HCT116 (cell line): ENCODE measurements at regions not wholly inside any gene's neighbourhood (a gene's known extent, or its start where the extent isn't known, plus 50 kb on each side); places are given as distances from the start of the nearest gene placed in this dataset.

Source experiments
- ATAC-seq: fragments of 200-7000 bp; cut with Tn5 transposase; 2 replicates; pipeline ENCODE4 v1.9.1; 2020; ENCODE audit warnings: mild to moderate bottlenecking, moderate library complexity
- BruUV-seq: library from RNA; stranded (reverse); fragments of 400-500 nt; replicated peaks from 2 replicates; lab custom pipeline; 2021; lab: Mats Ljungman, UMichigan
- CTCF ChIA-PET: fragments of 300-600 bp; sonication (Branson Sonifier 250); formaldehyde crosslinking; loops from one replicate; lab custom pipeline; 2021; ENCODE audit warnings: antibody characterized with exemption; lab: Charles Lee
- POLR2A ChIA-PET: fragments of 300-600, 350-600 bp; sonication (Branson Sonifier 250); formaldehyde crosslinking; loops from one replicate; lab custom pipeline; 2021; ENCODE audit warnings: antibody characterized with exemption; lab: Charles Lee
- RAD21 ChIA-PET, 2 experiments: fragments of 300-600 bp; sonication (Branson Sonifier 250); formaldehyde crosslinking; loops; one replicate each; lab custom pipeline; 2023; ENCODE audit warnings: low total read pairs in 2 of 2; ENCODE audit not compliant: uncharacterized antibody in 2 of 2, unreplicated experiment in 2 of 2, low non-redundant PET in 1 of 2; lab: Charles Lee
- DNase-seq: peaks from one replicate; pipeline ENCODE4 v3.0.0-alpha.2; 2010; ENCODE audit warnings: low read depth, low spot score
- H2AFZ ChIP-seq: fragments of 200-600 bp; shearing (Covaris generic), sonication (generic); 2 replicates; pipeline ENCODE4 v1.6.1; 2017; ENCODE audit warnings: low read depth, mixed run types, mixed read lengths, antibody characterized with exemption, low read length; ENCODE audit not compliant: poor library complexity, severe bottlenecking
- H3K27ac ChIP-seq: 2 replicates; pipeline ENCODE4 v1.5.1; 2012; ENCODE audit warnings: low read depth, low read length
- H3K27me3 ChIP-seq: fragments of 200-600 bp; sonication (generic); 2 replicates; pipeline ENCODE4 v1.6.1; 2016; ENCODE audit warnings: mixed run types, low read length, mixed read lengths; ENCODE audit not compliant: insufficient read depth
- H3K36me3 ChIP-seq, 2 experiments: fragments of 200-500 bp in 1 of 2; fragments of 200-600 bp in 1 of 2; sonication (Bioruptor generic) in 1 of 2; sonication (generic) in 1 of 2; 2 replicates each; pipeline versions ENCODE4 v1.5.1 to v1.6.1; 2014 to 2016; ENCODE audit warnings: low read length in 2 of 2, inconsistent platforms in 1 of 2, mixed read lengths in 1 of 2, mixed run types in 1 of 2; ENCODE audit not compliant: insufficient read depth in 2 of 2, control insufficient read depth in 1 of 2
- H3K4me1 ChIP-seq, 2 experiments: fragments of 200-600 bp in 1 of 2; sonication (generic) in 1 of 2; 2 replicates each; pipeline versions ENCODE4 v1.5.1 to v1.6.1; 2012 to 2017; ENCODE audit warnings: low read length in 2 of 2, inconsistent platforms in 1 of 2, mild to moderate bottlenecking in 1 of 2, mixed read lengths in 1 of 2, mixed run types in 1 of 2, moderate library complexity in 1 of 2; ENCODE audit not compliant: insufficient read depth in 2 of 2, control insufficient read depth in 1 of 2
- H3K4me2 ChIP-seq: fragments of 200-600 bp; sonication (generic); 2 replicates; pipeline ENCODE4 v1.6.1; 2017; ENCODE audit warnings: mixed run types, low read length, mixed read lengths
- H3K4me3 ChIP-seq, 2 experiments: fragments of 200-600 bp in 1 of 2; sonication (generic) in 1 of 2; replicated peaks in 1 of 2; 2 replicates each; pipeline ENCODE4 v1.5.1; 2011 to 2016; ENCODE audit warnings: low read length in 2 of 2, control low read depth in 1 of 2, low read depth in 1 of 2, mild to moderate bottlenecking in 1 of 2, mixed read lengths in 1 of 2, mixed run types in 1 of 2
- H3K79me2 ChIP-seq: fragments of 200-600 bp; sonication (generic); 2 replicates; pipeline ENCODE4 v1.6.1; 2017; ENCODE audit warnings: mild to moderate bottlenecking, mixed run types, low read length, moderate library complexity, mixed read lengths; ENCODE audit not compliant: insufficient read depth
- H3K9ac ChIP-seq: fragments of 200-600 bp; sonication (generic); 2 replicates; pipeline ENCODE4 v1.6.1; 2016; ENCODE audit warnings: low read length, mixed read lengths
- H3K9me2 ChIP-seq: fragments of 200-600 bp; sonication (generic), shearing (Covaris generic); 2 replicates; pipeline ENCODE4 v1.6.1; 2017; ENCODE audit warnings: mixed run types, mild to moderate bottlenecking, moderate library complexity; ENCODE audit not compliant: insufficient read depth
- H3K9me3 ChIP-seq, 2 experiments: fragments of 200-500 bp in 1 of 2; fragments of 200-600 bp in 1 of 2; sonication (Bioruptor generic) in 1 of 2; sonication (generic) in 1 of 2; 2 replicates each; pipeline ENCODE4 v1.6.1; 2014 to 2017; ENCODE audit warnings: low read length in 2 of 2, mixed read lengths in 2 of 2, inconsistent platforms in 1 of 2, low read depth in 1 of 2, mild to moderate bottlenecking in 1 of 2, mixed run types in 1 of 2, moderate library complexity in 1 of 2; ENCODE audit not compliant: control insufficient read depth in 1 of 2, insufficient read depth in 1 of 2
- H4K20me1 ChIP-seq: fragments of 200-600 bp; sonication (generic), shearing (Covaris generic); 2 replicates; pipeline ENCODE4 v1.6.1; 2017; ENCODE audit warnings: mixed run types, mild to moderate bottlenecking, moderate library complexity; ENCODE audit not compliant: insufficient read depth
- CBX3 ChIP-seq: IDR thresholded peaks from 2 replicates; pipeline ENCODE4 v1.6.1; 2012; ENCODE audit warnings: low read depth
- CEBPB ChIP-seq: IDR thresholded peaks from 2 replicates; pipeline ENCODE4 v1.6.1; 2012; ENCODE audit warnings: low read depth
- EGR1 ChIP-seq: IDR thresholded peaks from 2 replicates; pipeline ENCODE4 v1.6.1; 2012; ENCODE audit warnings: low read depth
- ELF1 ChIP-seq: IDR thresholded peaks from 2 replicates; pipeline ENCODE4 v1.6.1; 2012; ENCODE audit warnings: low read depth, borderline replicate concordance
- EZH2 ChIP-seq: fragments of 200-600 bp; sonication (generic); IDR thresholded peaks from 2 replicates; pipeline ENCODE4 v1.6.1; 2017; ENCODE audit warnings: antibody characterized with exemption, mixed run types
- JUND ChIP-seq: IDR thresholded peaks from 2 replicates; pipeline ENCODE4 v1.6.1; 2012
- SIN3A ChIP-seq: IDR thresholded peaks from 2 replicates; pipeline ENCODE4 v1.6.1; 2012; ENCODE audit warnings: low read depth
- SP1 ChIP-seq: IDR thresholded peaks from 2 replicates; pipeline ENCODE4 v1.6.1; 2012; ENCODE audit warnings: low read depth
- SRF ChIP-seq: IDR thresholded peaks from 2 replicates; pipeline ENCODE4 v1.6.1; 2012; ENCODE audit warnings: low read depth
- TCF7L2 ChIP-seq: IDR thresholded peaks from 2 replicates; pipeline ENCODE4 v1.7.0; 2011; ENCODE audit warnings: borderline replicate concordance, inconsistent platforms; ENCODE audit not compliant: insufficient read depth, insufficient read length; ENCODE audit errors: extremely low read depth
- YY1 ChIP-seq: IDR thresholded peaks from 2 replicates; pipeline ENCODE4 v1.6.1; 2011; ENCODE audit warnings: low read length, low read depth, moderate library complexity, mild to moderate bottlenecking; ENCODE audit not compliant: insufficient replicate concordance; ENCODE audit errors: extremely low read depth
- ZFX ChIP-seq: fragments of 450-650 bp; IDR thresholded peaks from 2 replicates; pipeline ENCODE4 v1.6.1; 2017
- intact Hi-C: fragments of 100-400 bp; cut with micrococcal nuclease; formaldehyde crosslinking; loops from 2 replicates; pipeline ENCODE4 v1.10.0; 2022
- TF ChIP-seq, protein P1 (sequence below): IDR thresholded peaks from 2 replicates; pipeline ENCODE4 v1.6.1; 2012
- TF ChIP-seq, protein P2 (sequence below): IDR thresholded peaks from 2 replicates; pipeline ENCODE4 v1.6.1; 2012
- TF ChIP-seq, protein P3 (sequence below), 3 experiments: fragments of 200-600 bp in 1 of 3; sonication (generic) in 1 of 3; IDR thresholded peaks in 2 of 3; conservative IDR thresholded peaks in 1 of 3; 2 replicates each; pipeline ENCODE4 v1.5.1; 2012 to 2017; ENCODE audit warnings: low read depth in 2 of 3, low read length in 2 of 3, antibody characterized with exemption in 1 of 3, borderline replicate concordance in 1 of 3, control low read depth in 1 of 3, mild to moderate bottlenecking in 1 of 3, mixed read lengths in 1 of 3, mixed run types in 1 of 3, moderate library complexity in 1 of 3; ENCODE audit not compliant: insufficient read depth in 1 of 3
- TF ChIP-seq, protein P4 (sequence below): IDR thresholded peaks from 2 replicates; pipeline ENCODE4 v1.6.1; 2011; ENCODE audit warnings: mild to moderate bottlenecking, low read length, moderate library complexity; ENCODE audit not compliant: insufficient replicate concordance; ENCODE audit errors: extremely low read depth

DNA sequence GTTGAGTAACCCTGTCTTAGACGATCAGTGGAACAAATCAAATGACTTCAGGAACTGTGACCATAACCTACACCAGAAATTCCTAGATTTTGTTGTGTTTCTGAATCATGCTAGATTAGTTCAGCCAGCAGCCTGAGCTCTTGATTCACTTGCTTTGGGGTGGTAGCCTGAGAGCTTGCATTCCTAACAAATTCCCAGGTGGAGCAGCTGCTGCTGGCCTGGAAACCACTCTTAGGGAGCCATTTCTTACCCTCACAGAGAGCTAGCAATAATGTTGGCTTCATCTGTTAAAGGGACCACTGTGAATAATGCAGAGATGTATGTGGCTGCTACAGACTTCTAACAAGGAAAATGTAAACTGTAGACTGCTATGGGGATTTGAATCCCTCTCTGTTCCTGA is 388.1 kb upstream of the PRR20A start:
- Histone ChIP-seq H3K4me1 (no peaks in the 10 kb centered on the region), H3K27ac (no peak overlapping the region), H3K9me2 (no peaks in the 10 kb centered on the region), H3K27me3 (no peaks in the 10 kb centered on the region), H3K4me2 (no peak overlapping the region), H3K79me2 (no peaks in the 10 kb centered on the region), H2AFZ (no peak overlapping the region), H3K4me3 (no peak overlapping the region), H3K9me3 (peaks cover 4 to 11% of the 10 kb centered on the region in 2 experiments; a peak in 2 of 4 replicates), H3K9ac (no peak overlapping the region), H3K36me3 (no peaks in the 10 kb centered on the region), H4K20me1 (no peaks in the 10 kb centered on the region)
- ChIA-PET RAD21 (no interaction called here), CTCF (no interaction called here), POLR2A (no interaction called here)
- intact Hi-C loops, result no loop called here
- DNase-seq, result no peak
- no peak for TF ChIP-seq SIN3A
- TF ChIP-seq EGR1, result no peak
- no peak for TF ChIP-seq TCF7L2
- TF ChIP-seq YY1, result no peak
- no peak for TF ChIP-seq JUND
- ATAC-seq, result no peak
- no TSS peak for BruUV-seq

DNA sequence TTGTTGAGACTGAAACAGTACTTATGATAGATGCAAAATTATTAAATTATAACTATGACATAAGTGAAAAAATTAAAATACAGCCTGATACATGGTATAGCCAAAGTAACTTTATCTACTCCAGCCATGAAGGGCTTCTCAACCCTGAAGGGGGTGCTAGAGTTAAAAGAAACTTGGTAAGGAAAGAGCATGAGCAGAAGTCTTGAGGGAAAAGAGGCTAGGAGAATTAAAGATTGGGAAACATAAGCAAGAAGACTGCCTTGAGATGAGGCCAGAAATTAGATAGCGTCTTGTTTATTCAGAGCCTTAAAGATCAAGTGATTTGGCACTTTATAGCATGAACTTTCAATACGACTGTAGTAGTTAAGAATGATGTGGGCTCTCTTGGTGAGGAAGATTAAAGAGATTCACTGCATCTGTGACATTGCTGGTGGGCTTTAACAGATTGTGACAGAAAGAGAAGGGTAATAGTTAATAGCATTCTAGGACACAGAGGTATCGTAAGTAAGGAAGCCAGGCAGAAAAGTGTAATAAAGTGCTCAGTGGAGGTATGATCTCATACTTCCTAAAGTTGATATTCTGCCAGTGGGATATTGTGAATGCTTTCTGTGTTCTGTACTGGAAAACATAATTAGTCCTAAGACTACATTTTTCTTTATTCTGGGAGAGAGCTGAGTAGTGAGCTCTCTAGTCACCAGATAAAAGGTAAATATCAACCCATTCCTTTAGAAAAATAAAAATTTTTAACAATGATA is 385.4 kb upstream of the PRR20A start:
- no peak overlapping the region for H2AFZ ChIP-seq
- BruUV-seq, result no TSS peak
- H3K4me2 ChIP-seq, result no peak overlapping the region
- H3K9me2 ChIP-seq, result no peaks in the 10 kb centered on the region
- DNase-seq, result no peak
- H3K4me1 ChIP-seq, result no peaks in the 10 kb centered on the region
- no peaks in the 10 kb centered on the region for H3K79me2 ChIP-seq
- POLR2A ChIA-PET, result no interaction called here
- RAD21 ChIA-PET, result no interaction called here
- CTCF ChIA-PET, result no interaction called here
- no peak overlapping the region for H3K9ac ChIP-seq
- no peak overlapping the region for H3K4me3 ChIP-seq
- no peak for ATAC-seq
- H3K9me3 ChIP-seq, result peaks cover 7 to 18% of the 10 kb centered on the region in 2 experiments; a peak in 2 of 4 replicates
- no peaks in the 10 kb centered on the region for H3K27me3 ChIP-seq
- H4K20me1 ChIP-seq, result no peaks in the 10 kb centered on the region
- no peak overlapping the region for H3K27ac ChIP-seq
- intact Hi-C loops, result no loop called here
- H3K36me3 ChIP-seq, result no peaks in the 10 kb centered on the region
- TF ChIP-seq, protein P1, sequence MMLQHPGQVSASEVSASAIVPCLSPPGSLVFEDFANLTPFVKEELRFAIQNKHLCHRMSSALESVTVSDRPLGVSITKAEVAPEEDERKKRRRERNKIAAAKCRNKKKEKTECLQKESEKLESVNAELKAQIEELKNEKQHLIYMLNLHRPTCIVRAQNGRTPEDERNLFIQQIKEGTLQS, result no peak
- TF ChIP-seq EZH2 (no peak), JUND (no peak), ELF1 (no peak), EGR1 (no peak), CEBPB (no peak), SRF (no peak), TCF7L2 (no peak), YY1 (no peak), SIN3A (no peak), ZFX (no peak), CBX3 (no peak), SP1 (no peak)
- TF ChIP-seq, protein P2, sequence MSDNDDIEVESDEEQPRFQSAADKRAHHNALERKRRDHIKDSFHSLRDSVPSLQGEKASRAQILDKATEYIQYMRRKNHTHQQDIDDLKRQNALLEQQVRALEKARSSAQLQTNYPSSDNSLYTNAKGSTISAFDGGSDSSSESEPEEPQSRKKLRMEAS, result no peak
- TF ChIP-seq, protein P3, sequence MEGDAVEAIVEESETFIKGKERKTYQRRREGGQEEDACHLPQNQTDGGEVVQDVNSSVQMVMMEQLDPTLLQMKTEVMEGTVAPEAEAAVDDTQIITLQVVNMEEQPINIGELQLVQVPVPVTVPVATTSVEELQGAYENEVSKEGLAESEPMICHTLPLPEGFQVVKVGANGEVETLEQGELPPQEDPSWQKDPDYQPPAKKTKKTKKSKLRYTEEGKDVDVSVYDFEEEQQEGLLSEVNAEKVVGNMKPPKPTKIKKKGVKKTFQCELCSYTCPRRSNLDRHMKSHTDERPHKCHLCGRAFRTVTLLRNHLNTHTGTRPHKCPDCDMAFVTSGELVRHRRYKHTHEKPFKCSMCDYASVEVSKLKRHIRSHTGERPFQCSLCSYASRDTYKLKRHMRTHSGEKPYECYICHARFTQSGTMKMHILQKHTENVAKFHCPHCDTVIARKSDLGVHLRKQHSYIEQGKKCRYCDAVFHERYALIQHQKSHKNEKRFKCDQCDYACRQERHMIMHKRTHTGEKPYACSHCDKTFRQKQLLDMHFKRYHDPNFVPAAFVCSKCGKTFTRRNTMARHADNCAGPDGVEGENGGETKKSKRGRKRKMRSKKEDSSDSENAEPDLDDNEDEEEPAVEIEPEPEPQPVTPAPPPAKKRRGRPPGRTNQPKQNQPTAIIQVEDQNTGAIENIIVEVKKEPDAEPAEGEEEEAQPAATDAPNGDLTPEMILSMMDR (IDR thresholded peaks at IDR 0.05 in 2 of 3, conservative IDR thresholded peaks at IDR 0.05 in 1 of 3; ENCODE audit: borderline replicate concordance in 1 of 3, insufficient read depth in 1 of 3, low read depth in 2 of 3, low read length in 2 of 3), result no peak
- TF ChIP-seq, protein P4, sequence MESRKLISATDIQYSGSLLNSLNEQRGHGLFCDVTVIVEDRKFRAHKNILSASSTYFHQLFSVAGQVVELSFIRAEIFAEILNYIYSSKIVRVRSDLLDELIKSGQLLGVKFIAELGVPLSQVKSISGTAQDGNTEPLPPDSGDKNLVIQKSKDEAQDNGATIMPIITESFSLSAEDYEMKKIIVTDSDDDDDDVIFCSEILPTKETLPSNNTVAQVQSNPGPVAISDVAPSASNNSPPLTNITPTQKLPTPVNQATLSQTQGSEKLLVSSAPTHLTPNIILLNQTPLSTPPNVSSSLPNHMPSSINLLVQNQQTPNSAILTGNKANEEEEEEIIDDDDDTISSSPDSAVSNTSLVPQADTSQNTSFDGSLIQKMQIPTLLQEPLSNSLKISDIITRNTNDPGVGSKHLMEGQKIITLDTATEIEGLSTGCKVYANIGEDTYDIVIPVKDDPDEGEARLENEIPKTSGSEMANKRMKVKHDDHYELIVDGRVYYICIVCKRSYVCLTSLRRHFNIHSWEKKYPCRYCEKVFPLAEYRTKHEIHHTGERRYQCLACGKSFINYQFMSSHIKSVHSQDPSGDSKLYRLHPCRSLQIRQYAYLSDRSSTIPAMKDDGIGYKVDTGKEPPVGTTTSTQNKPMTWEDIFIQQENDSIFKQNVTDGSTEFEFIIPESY, result no peak
